Right kidney (tissue), 1 donor: ENCODE measurements at regions not wholly inside any gene's neighbourhood (a gene's known extent, or its start where the extent isn't known, plus 50 kb on each side); places are given as distances from the start of the nearest gene placed in this dataset.
"Not testable (repeated sequence)": the region's sequence is repeated elsewhere in the genome, so short reads cannot be mapped to it uniquely, and the experiment has no call there.

Experiments
- DNase-seq: peaks from one replicate; pipeline ENCODE4 v3.0.0-alpha.2; 2016

- DNase-seq: no peak
These were observed 134.4 kb upstream of the IER5L start for GRCh38 chr9:129312251-129313122.

GRCh38 chr9:129311643-129312042, 133.6 kb upstream of the IER5L start:
- no peak for DNase-seq

- no peak for DNase-seq
These were observed 132.7 kb upstream of the IER5L start for GRCh38 chr9:129310666-129311350.

- DNase-seq: no peak
These were observed 131.8 kb upstream of the IER5L start for GRCh38 chr9:129309906-129310305.

GRCh38 chr9:129309041-129309430, 131.0 kb upstream of the IER5L start:
- no peak for DNase-seq

- DNase-seq: no peak
These were observed 129.3 kb upstream of the IER5L start for GRCh38 chr9:129307227-129307970.

GRCh38 chr9:129306318-129306973, 128.4 kb upstream of the IER5L start:
- no peak for DNase-seq

GRCh38 chr9:129305246-129305645, 127.2 kb upstream of the IER5L start:
- no peak for DNase-seq

- DNase-seq: no peak
These were observed 123.9 kb upstream of the IER5L start for GRCh38 chr9:129301941-129302340.

GRCh38 chr9:129296195-129296594, 118.1 kb upstream of the IER5L start:
- DNase-seq: not testable (repeated sequence)

GRCh38 chr9:129291041-129291501, 113.0 kb upstream of the IER5L start:
- DNase-seq: no peak

- no peak for DNase-seq
These were observed 112.5 kb upstream of the IER5L start for GRCh38 chr9:129290606-129291005.

- DNase-seq: no peak
These were observed 111.8 kb upstream of the IER5L start for GRCh38 chr9:129289883-129290282.

GRCh38 chr9:129289131-129289731, 111.2 kb upstream of the IER5L start:
- no peak for DNase-seq

GRCh38 chr9:129287619-129288305, 109.7 kb upstream of the IER5L start:
- no peak for DNase-seq

- DNase-seq: no peak
These were observed 108.1 kb upstream of the IER5L start for GRCh38 chr9:129285979-129286772.

- DNase-seq: no peak
These were observed 107.3 kb upstream of the IER5L start for GRCh38 chr9:129285382-129285781.

- DNase-seq: peak; percentile 0
These were observed 106.7 kb upstream of the IER5L start for GRCh38 chr9:129284607-129285291.

GRCh38 chr9:129283705-129284606, 105.9 kb upstream of the IER5L start:
- DNase-seq: no peak
